ENCODE measurements at regions not wholly inside any gene's neighbourhood (a gene's known extent, or its start where the extent isn't known, plus 50 kb on each side); places are given as distances from the start of the nearest gene placed in this dataset.
A peak's percentile ranks its signal among the peaks of the same experiment; 100 is the strongest.

DNA sequence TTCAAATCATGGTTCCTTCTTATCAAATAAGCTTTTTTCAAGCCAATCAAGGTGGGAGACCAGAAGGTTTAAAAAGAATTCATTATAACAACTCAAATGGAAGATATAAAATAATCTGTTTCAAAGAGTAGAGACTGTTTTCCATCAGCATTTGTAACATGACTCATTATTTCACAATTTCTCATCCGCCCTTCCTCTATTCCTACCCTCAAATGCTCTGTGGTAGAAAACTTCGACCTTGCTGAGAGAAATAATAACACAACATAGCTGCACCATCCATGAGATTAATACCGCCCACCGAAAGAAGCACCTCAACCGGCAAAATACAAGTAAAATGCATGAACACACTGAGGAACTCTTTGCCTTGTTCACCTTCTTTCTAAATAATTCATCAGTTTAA, 2039.2 kb upstream of the CELF4 start:
- WGBS (ENCODE audit: insufficient coverage) = 90% methylated on average over 2 of the region's 5 CpGs
- no peak for DNase-seq (ENCODE audit: low read depth in 4 of 6, low spot score in 6 of 6)
- Histone ChIP-seq H3K4me3 (ENCODE audit: low read depth, low read length) (no peak overlapping the region), H3K4me1 (ENCODE audit: control insufficient read depth, insufficient read depth, low read length) (no peaks in the 10 kb centered on the region), H3K36me3 (ENCODE audit: control insufficient read depth, insufficient read depth, low read length) (no peaks in the 10 kb centered on the region), H3K27me3 (ENCODE audit: control insufficient read depth, insufficient read depth, low read length) (no peaks in the 10 kb centered on the region), H3K9me3 (ENCODE audit: control insufficient read depth, insufficient read depth, low read length) (no peaks in the 10 kb centered on the region), H3K27ac (ENCODE audit: low read depth, low read length) (no peak overlapping the region)

DNA sequence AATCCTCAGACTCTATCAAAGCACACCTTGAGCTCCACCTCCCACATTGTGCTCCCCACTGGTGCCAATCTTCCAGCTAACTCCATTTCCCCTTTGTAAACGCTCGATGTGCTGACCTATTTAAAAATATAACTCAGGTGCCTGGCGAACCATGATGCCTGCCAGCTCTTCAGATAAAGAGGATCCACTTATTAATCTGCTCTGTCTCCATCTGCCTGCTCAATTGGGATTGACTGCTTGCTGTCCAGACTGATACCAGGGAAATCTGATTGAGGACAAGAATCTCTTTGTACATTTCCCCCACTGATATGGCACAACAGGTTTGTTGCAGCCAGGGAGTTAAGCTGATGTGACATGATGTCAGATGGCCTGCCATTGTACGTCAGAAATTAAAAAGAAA, 2036.5 kb upstream of the CELF4 start:
- Histone ChIP-seq H3K4me1 (ENCODE audit: control insufficient read depth, insufficient read depth, low read length) (no peaks in the 10 kb centered on the region), H3K4me3 (ENCODE audit: low read depth, low read length) (no peak overlapping the region), H3K27me3 (ENCODE audit: control insufficient read depth, insufficient read depth, low read length) (no peaks in the 10 kb centered on the region), H3K36me3 (ENCODE audit: control insufficient read depth, insufficient read depth, low read length) (no peaks in the 10 kb centered on the region), H3K27ac (ENCODE audit: low read depth, low read length) (no peak overlapping the region), H3K9me3 (ENCODE audit: control insufficient read depth, insufficient read depth, low read length) (no peaks in the 10 kb centered on the region)
- peak in 1 of 6 donors; percentile 34 for DNase-seq (ENCODE audit: low read depth in 4 of 6, low spot score in 6 of 6)
- 54% methylated on average over 3 of the region's 4 CpGs for WGBS (ENCODE audit: insufficient coverage)

- 46% methylated on average over 2 of the region's 4 CpGs for WGBS (ENCODE audit: insufficient coverage)
- Histone ChIP-seq H3K4me1 (ENCODE audit: control insufficient read depth, insufficient read depth, low read length) (no peaks in the 10 kb centered on the region), H3K27ac (ENCODE audit: low read depth, low read length) (no peak overlapping the region), H3K4me3 (ENCODE audit: low read depth, low read length) (no peak overlapping the region), H3K9me3 (ENCODE audit: control insufficient read depth, insufficient read depth, low read length) (no peaks in the 10 kb centered on the region), H3K27me3 (ENCODE audit: control insufficient read depth, insufficient read depth, low read length) (no peaks in the 10 kb centered on the region), H3K36me3 (ENCODE audit: control insufficient read depth, insufficient read depth, low read length) (no peaks in the 10 kb centered on the region)
- DNase-seq (ENCODE audit: low read depth in 4 of 6, low spot score in 6 of 6) = peak in 1 of 6 donors; percentile 76
Measured at GRCh38 chr18:39600894-39601293, 2035.3 kb upstream of the CELF4 start.

DNA sequence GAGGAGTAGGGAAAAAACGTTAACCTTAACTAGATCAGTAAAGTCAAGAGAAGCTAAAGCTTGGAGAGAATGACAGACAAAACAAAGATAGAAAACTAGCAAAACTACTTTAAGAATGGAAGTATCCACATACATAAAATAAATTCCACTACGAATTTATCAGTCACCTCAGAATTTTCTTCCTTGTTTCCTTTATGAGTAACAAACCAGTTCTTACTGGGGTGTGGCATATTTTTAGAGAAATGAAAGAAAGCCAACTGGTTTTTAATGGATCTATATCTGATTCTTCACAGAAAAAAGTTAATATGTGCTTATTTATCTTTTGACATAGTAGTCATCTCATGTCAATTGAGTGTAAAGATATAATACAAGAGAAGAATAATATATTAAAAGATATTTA, 2033.7 kb upstream of the CELF4 start:
- Histone ChIP-seq H3K27ac (ENCODE audit: low read depth, low read length) (no peak overlapping the region), H3K4me3 (ENCODE audit: low read depth, low read length) (no peak overlapping the region), H3K9me3 (ENCODE audit: control insufficient read depth, insufficient read depth, low read length) (no peaks in the 10 kb centered on the region), H3K27me3 (ENCODE audit: control insufficient read depth, insufficient read depth, low read length) (no peaks in the 10 kb centered on the region), H3K4me1 (ENCODE audit: control insufficient read depth, insufficient read depth, low read length) (no peaks in the 10 kb centered on the region), H3K36me3 (ENCODE audit: control insufficient read depth, insufficient read depth, low read length) (no peaks in the 10 kb centered on the region)
- no CpG with 5 or more reads among the region's 2 CpGs for WGBS (ENCODE audit: insufficient coverage)
- no peak for DNase-seq (ENCODE audit: low read depth in 4 of 6, low spot score in 6 of 6)

DNA sequence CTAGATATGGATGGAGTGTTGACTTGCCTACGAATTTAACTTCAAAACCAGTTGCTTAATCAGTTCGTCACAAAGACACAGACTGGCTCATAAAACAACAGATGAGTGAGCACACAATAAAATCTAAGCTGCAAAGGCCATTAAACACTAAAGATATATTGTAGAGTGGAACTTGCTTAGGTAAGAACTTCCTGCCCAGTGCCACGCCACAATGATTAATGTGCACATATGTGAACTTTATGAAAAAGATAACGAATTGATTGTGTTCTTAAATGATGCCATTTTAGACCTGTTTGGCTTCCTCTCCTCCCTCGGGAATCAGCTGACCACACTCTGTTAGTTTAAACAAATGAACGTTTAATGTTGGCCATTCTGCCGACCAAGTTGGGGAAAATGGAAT, 2031.3 kb upstream of the CELF4 start:
- no peaks in the 10 kb centered on the region for H3K36me3 ChIP-seq (ENCODE audit: control insufficient read depth, insufficient read depth, low read length)
- WGBS (ENCODE audit: insufficient coverage) = 80% methylated on average over 1 of the region's 7 CpGs
- H3K9me3 ChIP-seq (ENCODE audit: control insufficient read depth, insufficient read depth, low read length) = no peaks in the 10 kb centered on the region
- H3K4me3 ChIP-seq (ENCODE audit: low read depth, low read length) = no peak overlapping the region
- H3K4me1 ChIP-seq (ENCODE audit: control insufficient read depth, insufficient read depth, low read length) = no peaks in the 10 kb centered on the region
- no peaks in the 10 kb centered on the region for H3K27me3 ChIP-seq (ENCODE audit: control insufficient read depth, insufficient read depth, low read length)
- DNase-seq (ENCODE audit: low read depth in 4 of 6, low spot score in 6 of 6) = no peak
- no peak overlapping the region for H3K27ac ChIP-seq (ENCODE audit: low read depth, low read length)

- Histone ChIP-seq H3K36me3 (ENCODE audit: control insufficient read depth, insufficient read depth, low read length) (no peaks in the 10 kb centered on the region), H3K4me3 (ENCODE audit: low read depth, low read length) (no peak overlapping the region), H3K4me1 (ENCODE audit: control insufficient read depth, insufficient read depth, low read length) (no peaks in the 10 kb centered on the region), H3K27me3 (ENCODE audit: control insufficient read depth, insufficient read depth, low read length) (no peaks in the 10 kb centered on the region), H3K9me3 (ENCODE audit: control insufficient read depth, insufficient read depth, low read length) (no peaks in the 10 kb centered on the region), H3K27ac (ENCODE audit: low read depth, low read length) (no peak overlapping the region)
- DNase-seq (ENCODE audit: low read depth in 4 of 6, low spot score in 6 of 6) = no peak
Measured at GRCh38 chr18:39596221-39596620, 2030.6 kb upstream of the CELF4 start.

DNA sequence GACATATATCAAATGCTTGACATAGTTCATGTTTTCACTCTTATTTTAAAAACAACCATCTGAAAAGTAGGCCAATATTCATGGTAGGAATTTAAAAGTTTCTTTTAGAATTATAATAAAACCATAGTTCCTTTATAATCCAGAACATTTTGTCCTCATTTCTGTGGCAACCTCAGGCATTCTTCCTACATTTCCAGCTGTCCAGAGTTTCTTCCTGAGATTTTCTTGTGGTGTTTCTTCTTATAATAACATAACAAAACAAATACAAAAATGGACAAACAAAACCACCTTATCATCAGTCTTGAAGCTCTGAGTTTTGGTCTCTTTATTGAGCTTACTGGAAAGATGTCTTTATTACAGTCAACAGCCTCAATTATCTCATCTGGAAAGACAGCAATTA, 2028.6 kb upstream of the CELF4 start:
- Histone ChIP-seq H3K9me3 (ENCODE audit: control insufficient read depth, insufficient read depth, low read length) (no peaks in the 10 kb centered on the region), H3K4me1 (ENCODE audit: control insufficient read depth, insufficient read depth, low read length) (no peaks in the 10 kb centered on the region), H3K4me3 (ENCODE audit: low read depth, low read length) (no peak overlapping the region), H3K36me3 (ENCODE audit: control insufficient read depth, insufficient read depth, low read length) (no peaks in the 10 kb centered on the region), H3K27me3 (ENCODE audit: control insufficient read depth, insufficient read depth, low read length) (no peaks in the 10 kb centered on the region), H3K27ac (ENCODE audit: low read depth, low read length) (no peak overlapping the region)
- DNase-seq (ENCODE audit: low read depth in 4 of 6, low spot score in 6 of 6) = no peak

- Histone ChIP-seq H3K27ac (ENCODE audit: low read depth, low read length) (no peak overlapping the region), H3K27me3 (ENCODE audit: control insufficient read depth, insufficient read depth, low read length) (no peaks in the 10 kb centered on the region), H3K9me3 (ENCODE audit: control insufficient read depth, insufficient read depth, low read length) (no peaks in the 10 kb centered on the region), H3K4me1 (ENCODE audit: control insufficient read depth, insufficient read depth, low read length) (no peaks in the 10 kb centered on the region), H3K4me3 (ENCODE audit: low read depth, low read length) (no peak overlapping the region), H3K36me3 (ENCODE audit: control insufficient read depth, insufficient read depth, low read length) (no peaks in the 10 kb centered on the region)
- peak in 1 of 6 donors; percentile 16 for DNase-seq (ENCODE audit: low read depth in 4 of 6, low spot score in 6 of 6)
Measured at GRCh38 chr18:39591649-39592048, 2026.1 kb upstream of the CELF4 start.

DNA sequence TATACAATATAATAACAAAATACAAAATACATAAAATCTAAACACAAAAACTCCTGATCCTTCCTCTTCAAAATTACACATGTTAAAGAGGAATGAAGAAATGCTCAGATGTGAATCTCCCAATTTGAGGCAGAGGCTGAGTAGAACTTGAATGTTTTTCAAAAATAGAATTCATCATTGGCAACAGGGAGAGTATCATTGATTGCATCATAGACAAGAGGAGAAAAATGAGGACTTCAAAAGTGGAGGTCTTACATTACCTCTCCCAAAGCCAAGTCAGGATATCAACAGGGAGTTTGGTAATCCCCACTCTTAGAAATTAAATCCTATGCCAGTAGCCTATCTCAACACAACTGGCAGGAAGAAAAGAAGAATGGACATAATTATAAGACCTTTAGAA, 2023.9 kb upstream of the CELF4 start:
- no peaks in the 10 kb centered on the region for H3K9me3 ChIP-seq (ENCODE audit: control insufficient read depth, insufficient read depth, low read length)
- H3K27ac ChIP-seq (ENCODE audit: low read depth, low read length) = no peak overlapping the region
- H3K4me3 ChIP-seq (ENCODE audit: low read depth, low read length) = no peak overlapping the region
- H3K4me1 ChIP-seq (ENCODE audit: control insufficient read depth, insufficient read depth, low read length) = no peaks in the 10 kb centered on the region
- no peaks in the 10 kb centered on the region for H3K27me3 ChIP-seq (ENCODE audit: control insufficient read depth, insufficient read depth, low read length)
- no peaks in the 10 kb centered on the region for H3K36me3 ChIP-seq (ENCODE audit: control insufficient read depth, insufficient read depth, low read length)
- DNase-seq (ENCODE audit: low read depth in 4 of 6, low spot score in 6 of 6) = no peak

DNA sequence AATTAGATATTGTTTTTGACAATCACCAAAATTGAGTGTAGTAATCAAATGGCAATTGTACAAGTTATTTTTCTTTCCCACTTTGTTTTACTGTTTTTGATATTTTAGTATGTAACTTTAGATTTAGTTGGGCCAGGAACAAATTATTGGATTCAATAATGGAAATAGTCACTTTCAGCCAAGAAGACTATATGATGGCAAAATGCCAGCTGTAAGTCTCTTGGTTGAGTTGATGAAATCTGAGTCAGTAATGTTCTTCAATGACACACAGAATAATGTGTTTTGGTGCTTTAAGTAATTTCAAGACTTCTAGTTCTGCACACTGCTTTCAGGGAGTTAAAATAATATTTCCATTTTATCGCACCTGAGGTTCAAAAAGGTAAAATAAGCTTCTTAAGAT, 2022.0 kb upstream of the CELF4 start:
- WGBS (ENCODE audit: insufficient coverage) = no CpG with 5 or more reads among the region's 1 CpG
- Histone ChIP-seq H3K4me3 (ENCODE audit: low read depth, low read length) (no peak overlapping the region), H3K36me3 (ENCODE audit: control insufficient read depth, insufficient read depth, low read length) (no peaks in the 10 kb centered on the region), H3K27me3 (ENCODE audit: control insufficient read depth, insufficient read depth, low read length) (no peaks in the 10 kb centered on the region), H3K9me3 (ENCODE audit: control insufficient read depth, insufficient read depth, low read length) (no peaks in the 10 kb centered on the region), H3K27ac (ENCODE audit: low read depth, low read length) (no peak overlapping the region), H3K4me1 (ENCODE audit: control insufficient read depth, insufficient read depth, low read length) (no peaks in the 10 kb centered on the region)
- DNase-seq (ENCODE audit: low read depth in 4 of 6, low spot score in 6 of 6) = no peak

GRCh38 chr18:39586741-39587140, 2021.1 kb upstream of the CELF4 start:
- Histone ChIP-seq H3K27me3 (ENCODE audit: control insufficient read depth, insufficient read depth, low read length) (no peaks in the 10 kb centered on the region), H3K4me1 (ENCODE audit: control insufficient read depth, insufficient read depth, low read length) (no peaks in the 10 kb centered on the region), H3K4me3 (ENCODE audit: low read depth, low read length) (no peak overlapping the region), H3K27ac (ENCODE audit: low read depth, low read length) (no peak overlapping the region), H3K36me3 (ENCODE audit: control insufficient read depth, insufficient read depth, low read length) (no peaks in the 10 kb centered on the region), H3K9me3 (ENCODE audit: control insufficient read depth, insufficient read depth, low read length) (no peaks in the 10 kb centered on the region)
- no peak for DNase-seq (ENCODE audit: low read depth in 4 of 6, low spot score in 6 of 6)
- 83% methylated on average over 1 of the region's 5 CpGs for WGBS (ENCODE audit: insufficient coverage)
